ENCODE measurements at regions not wholly inside any gene's neighbourhood (a gene's known extent, or its start where the extent isn't known, plus 50 kb on each side); places are given as distances from the start of the nearest gene placed in this dataset.

DNA sequence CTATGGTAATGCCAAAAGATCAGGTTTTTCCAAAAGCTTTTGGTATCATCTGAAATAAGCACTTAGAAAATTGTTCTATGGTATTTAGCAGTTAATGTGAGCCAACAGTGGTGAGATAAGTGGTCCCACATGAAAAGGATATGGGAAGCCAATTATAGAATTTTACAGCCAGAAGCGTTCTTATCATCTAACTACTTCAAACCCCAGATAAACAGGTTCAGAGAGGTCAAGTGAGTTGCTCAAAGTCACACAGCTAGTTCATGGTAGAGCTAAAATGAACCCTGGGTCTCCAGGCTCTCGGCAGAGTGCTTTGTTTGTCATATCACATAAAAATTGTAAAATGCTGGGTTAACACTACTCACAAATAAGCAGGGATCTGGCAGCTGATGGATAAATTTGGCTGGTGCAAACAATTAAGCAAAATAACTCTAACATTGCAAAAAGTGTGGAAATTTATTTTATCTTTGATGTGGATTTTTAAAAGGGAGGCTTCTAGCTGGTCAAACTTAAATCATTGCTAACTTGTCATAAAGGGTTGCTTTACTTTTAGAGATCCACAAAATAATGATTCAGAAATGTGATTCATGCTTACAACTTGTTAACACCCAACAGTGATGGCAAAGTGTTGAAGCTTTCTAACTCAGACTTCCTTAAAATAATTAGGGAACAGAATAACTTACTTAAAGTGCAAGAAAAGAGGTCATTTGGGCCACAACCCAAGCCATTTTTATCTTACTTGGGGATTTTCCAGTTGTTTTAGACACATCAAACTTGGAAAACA, 202.8 kb upstream of the TBC1D5 start:
- DNase-seq = no peak
- peaks cover 8% of the 10 kb centered on the region for H3K4me1 Mint-ChIP-seq
- no peaks in the 10 kb centered on the region for H3K79me2 ChIP-seq (ENCODE audit: control insufficient read depth, insufficient read depth, low read length)
- no CpG with 5 or more reads among the region's 2 CpGs for WGBS (ENCODE audit: insufficient coverage)
- H3K4me1 ChIP-seq (ENCODE audit: control insufficient read depth in 2 of 2, insufficient read depth in 2 of 2, low read length in 2 of 2) = peaks cover 0 to 2% of the 10 kb centered on the region in 2 donors
- peaks cover 0 to 4% (median 1%) of the 10 kb centered on the region in 4 experiments for H3K27me3 ChIP-seq (replicated peaks in 1 of 4; ENCODE audit: control extremely low read depth in 1 of 4, control insufficient read depth in 3 of 4, insufficient read depth in 4 of 4, low read length in 3 of 4)
- H4K20me1 ChIP-seq (ENCODE audit: control insufficient read depth, insufficient read depth, low read length, poor library complexity, severe bottlenecking) = no peaks in the 10 kb centered on the region
- no peak overlapping the region for H3K9ac ChIP-seq (ENCODE audit: low read length)
- POLR2A ChIA-PET = no interaction called here
- no peak overlapping the region for H3K27ac Mint-ChIP-seq
- H3K9me3 Mint-ChIP-seq (ENCODE audit: insufficient read depth) = peaks cover 4% of the 10 kb centered on the region
- TF ChIP-seq EZH2 (IDR thresholded peaks at IDR 0.05; ENCODE audit: borderline replicate concordance, insufficient read depth, low read depth, low read length, poor library complexity, severe bottlenecking) (no peak), CTCF (IDR thresholded peaks at IDR 0.05) (no peak)
- peaks cover 43% of the 10 kb centered on the region for H3K27me3 Mint-ChIP-seq
- no peak overlapping the region for H3K4me3 Mint-ChIP-seq
- peaks cover 0 to 2% (median 1%) of the 10 kb centered on the region in 3 donors for H3K9me3 ChIP-seq (ENCODE audit: control extremely low read depth in 1 of 3, control insufficient read depth in 2 of 3, insufficient read depth in 1 of 3, low read length in 2 of 3)
- no peak overlapping the region for H3K4me3 ChIP-seq (ENCODE audit: control extremely low read depth in 1 of 5, extremely low read depth in 1 of 5, insufficient read depth in 1 of 5, low read depth in 2 of 5, low read length in 4 of 5)
- H2AFZ ChIP-seq (ENCODE audit: insufficient read depth, low read depth, low read length, poor library complexity, severe bottlenecking) = no peak overlapping the region
- ATAC-seq (ENCODE audit: low read depth) = no peak
- no peaks in the 10 kb centered on the region for H3K36me3 ChIP-seq (replicated peaks in 1 of 2; ENCODE audit: control extremely low read depth in 1 of 2, control insufficient read depth in 1 of 2, extremely low read depth in 1 of 2, insufficient read depth in 2 of 2, low read length in 1 of 2)
- intact Hi-C loops (cut with micrococcal nuclease) = no loop called here
- CTCF ChIA-PET = no interaction called here
- H3K27ac ChIP-seq (ENCODE audit: low read length in 2 of 2) = no peak overlapping the region
- H3K4me2 ChIP-seq (replicated peaks; ENCODE audit: low read depth, low read length, poor library complexity, severe bottlenecking) = no peak overlapping the region

DNA sequence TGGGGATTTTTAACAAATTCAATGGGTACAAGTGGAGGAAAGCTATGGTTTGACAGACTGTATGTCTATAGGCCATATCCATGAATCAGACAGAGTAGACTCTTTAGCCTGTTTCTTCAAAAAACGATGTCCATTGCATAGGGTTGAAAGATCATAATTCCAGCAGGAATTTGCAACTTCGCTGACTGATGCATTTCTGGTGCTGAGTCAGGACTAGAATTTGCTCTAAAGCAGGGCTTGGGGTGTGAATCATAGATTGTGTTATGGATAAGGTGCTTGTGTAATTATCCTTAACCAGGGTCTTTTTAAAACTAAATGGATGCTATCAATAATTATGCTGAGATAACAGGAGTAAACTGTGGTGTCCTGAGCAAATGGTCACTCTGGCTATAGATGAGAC, 200.4 kb upstream of the TBC1D5 start:
- WGBS (ENCODE audit: insufficient coverage) = 83% methylated on average over 1 of the region's 2 CpGs
- ATAC-seq (ENCODE audit: low read depth) (no peak), DNase-seq (no peak)
- intact Hi-C loops (cut with micrococcal nuclease) = no loop called here
- Mint-ChIP-seq H3K9me3 (ENCODE audit: insufficient read depth) (no peaks in the 10 kb centered on the region), H3K27me3 (peaks cover 44% of the 10 kb centered on the region), H3K4me3 (no peak overlapping the region), H3K27ac (no peak overlapping the region), H3K4me1 (peaks cover 2% of the 10 kb centered on the region)
- no peak overlapping the region for H3K4me3 ChIP-seq (ENCODE audit: control extremely low read depth in 1 of 5, extremely low read depth in 1 of 5, insufficient read depth in 1 of 5, low read depth in 2 of 5, low read length in 4 of 5)
- H2AFZ ChIP-seq (ENCODE audit: insufficient read depth, low read depth, low read length, poor library complexity, severe bottlenecking) = no peak overlapping the region
- H3K27ac ChIP-seq (ENCODE audit: low read length in 2 of 2) = no peak overlapping the region
- peaks cover 0 to 4% (median 1%) of the 10 kb centered on the region in 4 experiments for H3K27me3 ChIP-seq (replicated peaks in 1 of 4; ENCODE audit: control extremely low read depth in 1 of 4, control insufficient read depth in 3 of 4, insufficient read depth in 4 of 4, low read length in 3 of 4)
- H3K4me2 ChIP-seq (replicated peaks; ENCODE audit: low read depth, low read length, poor library complexity, severe bottlenecking) = no peak overlapping the region
- ChIA-PET POLR2A (no interaction called here), CTCF (no interaction called here)
- no peak overlapping the region for H3K9ac ChIP-seq (ENCODE audit: low read length)
- no peaks in the 10 kb centered on the region for H3K9me3 ChIP-seq (ENCODE audit: control extremely low read depth in 1 of 3, control insufficient read depth in 2 of 3, insufficient read depth in 1 of 3, low read length in 2 of 3)
- no peaks in the 10 kb centered on the region for H3K4me1 ChIP-seq (ENCODE audit: control insufficient read depth in 2 of 2, insufficient read depth in 2 of 2, low read length in 2 of 2)
- H3K79me2 ChIP-seq (ENCODE audit: control insufficient read depth, insufficient read depth, low read length) = no peaks in the 10 kb centered on the region
- H3K36me3 ChIP-seq (replicated peaks in 1 of 2; ENCODE audit: control extremely low read depth in 1 of 2, control insufficient read depth in 1 of 2, extremely low read depth in 1 of 2, insufficient read depth in 2 of 2, low read length in 1 of 2) = no peaks in the 10 kb centered on the region
- TF ChIP-seq EZH2 (IDR thresholded peaks at IDR 0.05; ENCODE audit: borderline replicate concordance, insufficient read depth, low read depth, low read length, poor library complexity, severe bottlenecking) (no peak), CTCF (IDR thresholded peaks at IDR 0.05) (no peak)
- no peaks in the 10 kb centered on the region for H4K20me1 ChIP-seq (ENCODE audit: control insufficient read depth, insufficient read depth, low read length, poor library complexity, severe bottlenecking)

Data from B cell (primary cell).